ENCODE measurements at regions not wholly inside any gene's neighbourhood (a gene's known extent, or its start where the extent isn't known, plus 50 kb on each side); places are given as distances from the start of the nearest gene placed in this dataset.

DNA sequence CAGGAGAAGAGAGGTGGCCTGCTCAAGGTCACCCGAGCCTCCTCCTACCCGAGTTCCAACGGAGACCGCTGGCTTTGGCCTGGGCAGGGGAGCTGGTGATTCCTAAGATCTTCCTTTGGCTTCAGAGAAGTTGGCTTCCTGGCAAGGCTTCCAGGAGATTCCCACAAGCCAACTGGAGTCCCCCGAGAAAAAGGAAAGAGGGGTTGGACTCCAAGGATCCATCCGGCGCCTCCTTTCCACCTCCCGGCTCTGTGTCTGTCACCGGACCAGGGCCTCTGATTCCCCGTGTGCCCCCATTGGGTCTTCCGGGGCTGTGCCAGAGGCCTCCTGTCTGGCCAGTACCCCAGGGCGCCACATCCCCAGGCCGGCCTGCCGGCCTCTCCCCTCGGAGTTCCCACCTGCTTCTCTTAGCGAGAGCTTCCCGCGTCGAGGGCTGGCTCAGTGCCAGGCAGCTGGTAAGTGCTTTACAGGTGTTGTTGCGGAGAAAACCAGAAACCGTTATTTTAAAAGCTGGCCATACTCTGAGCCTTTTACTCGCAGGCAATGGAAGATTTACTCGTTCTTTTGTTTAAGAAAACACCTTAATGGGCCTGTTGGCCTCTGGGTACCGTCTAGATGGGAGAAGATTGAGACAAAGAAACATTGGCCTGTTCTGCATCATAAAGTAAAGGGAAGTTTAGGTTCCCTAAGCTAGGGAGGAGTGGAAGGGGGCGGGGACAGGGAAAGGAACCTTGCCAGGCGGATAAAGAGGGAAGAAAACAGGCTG is 258.4 kb upstream of the SDK2 start:
- H3K4me1 ChIP-seq: peaks cover 0 to 15% (median 4%) of the 10 kb centered on the region in 4 donors
- peaks cover 0 to 7% (median 0%) of the 10 kb centered on the region in 4 donors for H3K9me3 ChIP-seq
- H3K36me3 ChIP-seq: no peaks in the 10 kb centered on the region
- H3K4me3 ChIP-seq: peak overlapping the region in 2 of 4 donors; percentile 8 to 41
- 42 to 45% methylated on average over 26 of the region's 26 CpGs for whole genome bisulfite sequencing, 2 donors
- H3K27ac ChIP-seq: no peak overlapping the region
- peaks cover 0 to 48% of the 10 kb centered on the region in 2 donors for H3K27me3 ChIP-seq
- TF ChIP-seq, protein P1, sequence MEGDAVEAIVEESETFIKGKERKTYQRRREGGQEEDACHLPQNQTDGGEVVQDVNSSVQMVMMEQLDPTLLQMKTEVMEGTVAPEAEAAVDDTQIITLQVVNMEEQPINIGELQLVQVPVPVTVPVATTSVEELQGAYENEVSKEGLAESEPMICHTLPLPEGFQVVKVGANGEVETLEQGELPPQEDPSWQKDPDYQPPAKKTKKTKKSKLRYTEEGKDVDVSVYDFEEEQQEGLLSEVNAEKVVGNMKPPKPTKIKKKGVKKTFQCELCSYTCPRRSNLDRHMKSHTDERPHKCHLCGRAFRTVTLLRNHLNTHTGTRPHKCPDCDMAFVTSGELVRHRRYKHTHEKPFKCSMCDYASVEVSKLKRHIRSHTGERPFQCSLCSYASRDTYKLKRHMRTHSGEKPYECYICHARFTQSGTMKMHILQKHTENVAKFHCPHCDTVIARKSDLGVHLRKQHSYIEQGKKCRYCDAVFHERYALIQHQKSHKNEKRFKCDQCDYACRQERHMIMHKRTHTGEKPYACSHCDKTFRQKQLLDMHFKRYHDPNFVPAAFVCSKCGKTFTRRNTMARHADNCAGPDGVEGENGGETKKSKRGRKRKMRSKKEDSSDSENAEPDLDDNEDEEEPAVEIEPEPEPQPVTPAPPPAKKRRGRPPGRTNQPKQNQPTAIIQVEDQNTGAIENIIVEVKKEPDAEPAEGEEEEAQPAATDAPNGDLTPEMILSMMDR (IDR thresholded peaks at IDR 0.05): no peak
- no peak for TF ChIP-seq POLR2A (IDR thresholded peaks at IDR 0.05)
- TF ChIP-seq EP300 (IDR thresholded peaks at IDR 0.05): no peak
- no peak for DNase-seq (ENCODE audit: low spot score in 2 of 2)

DNA sequence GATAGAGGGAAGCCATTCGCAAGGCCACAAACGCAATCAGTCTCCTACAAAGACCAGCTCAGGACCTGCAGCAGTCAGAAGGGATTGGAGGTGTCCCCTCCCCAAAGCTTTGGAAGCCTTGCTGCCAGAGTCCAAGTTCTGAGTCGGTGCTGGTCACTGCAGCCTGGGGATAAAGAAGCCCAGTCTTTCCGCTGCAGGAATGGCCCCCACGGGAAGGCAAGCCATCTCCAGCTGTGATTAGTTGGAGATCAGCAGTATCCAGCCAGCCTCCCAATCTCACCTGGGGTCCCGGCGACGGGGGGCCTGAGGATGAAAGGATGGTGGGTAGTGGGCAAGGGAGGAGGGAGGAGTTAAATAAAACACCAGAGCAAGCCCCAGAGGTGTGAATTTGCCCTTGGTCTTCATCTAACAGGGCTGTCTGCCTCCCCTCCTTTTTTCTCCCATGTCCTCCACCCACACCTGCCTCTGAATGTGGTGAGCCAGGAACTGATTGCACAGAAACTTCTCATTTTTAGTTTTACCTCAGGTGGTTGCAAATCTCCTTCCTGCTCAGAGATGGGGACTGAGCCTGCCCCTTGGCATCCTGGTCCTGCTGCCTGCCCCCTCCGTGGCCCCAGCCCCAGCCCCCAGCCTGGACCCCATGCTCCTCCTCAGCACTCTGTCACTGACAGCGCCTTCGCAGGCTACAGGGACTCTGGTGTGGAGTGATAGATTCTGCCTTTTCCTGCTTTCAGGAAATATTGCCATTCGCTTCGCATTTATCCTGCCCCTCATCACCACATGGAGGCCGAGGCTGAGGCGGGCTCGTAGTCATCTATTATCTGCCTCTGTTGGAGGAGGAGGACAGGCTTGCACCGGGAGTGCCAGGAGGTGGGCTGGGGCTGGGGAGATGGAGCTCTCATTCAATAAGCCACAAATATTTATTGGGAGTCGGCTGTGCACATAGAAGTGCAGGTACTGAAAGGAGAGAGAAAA is 262.9 kb upstream of the SDK2 start:
- H3K27me3 ChIP-seq: peaks cover 0 to 30% of the 10 kb centered on the region in 2 donors
- DNase-seq (ENCODE audit: low spot score in 2 of 2): no peak

DNA sequence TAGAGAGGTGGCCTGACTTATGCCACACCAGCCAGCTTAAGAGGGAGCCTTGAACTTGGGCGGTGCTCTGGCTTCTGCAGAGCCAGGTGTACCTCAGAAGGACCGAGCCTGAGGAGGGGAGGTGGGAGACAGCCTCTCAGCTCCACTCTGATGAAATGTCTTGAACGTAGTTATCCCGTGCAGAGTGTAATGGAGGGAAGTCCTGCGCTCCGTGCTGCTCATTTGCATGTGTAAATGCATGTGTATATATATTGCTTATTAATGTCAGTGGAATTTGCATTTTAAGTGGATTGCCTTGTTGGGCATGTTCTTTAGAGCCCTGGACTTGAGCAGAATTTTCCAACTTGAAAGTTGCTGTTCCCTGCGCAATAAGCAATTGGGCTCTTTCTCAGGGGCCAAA is 264.9 kb upstream of the SDK2 start:
- Histone ChIP-seq H3K4me3 (no peak overlapping the region), H3K36me3 (no peaks in the 10 kb centered on the region), H3K4me1 (no peaks in the 10 kb centered on the region), H3K27me3 (peaks cover 0 to 16% of the 10 kb centered on the region in 2 donors), H3K9me3 (peaks cover 0 to 8% (median 0%) of the 10 kb centered on the region in 4 donors), H3K27ac (no peak overlapping the region)
- TF ChIP-seq, protein P1 (IDR thresholded peaks at IDR 0.05): no peak
- no peak for TF ChIP-seq EP300 (IDR thresholded peaks at IDR 0.05)
- TF ChIP-seq POLR2A (IDR thresholded peaks at IDR 0.05): no peak
- no peak for DNase-seq (ENCODE audit: low spot score in 2 of 2)
- WGBS, 2 donors: 83 to 86% methylated on average over 7 of the region's 7 CpGs

More for the DNA sequence above, 262.9 kb upstream of the SDK2 start:
- Histone ChIP-seq H3K27ac (no peak overlapping the region), H3K36me3 (no peaks in the 10 kb centered on the region), H3K4me1 (peaks cover 0 to 7% (median 3%) of the 10 kb centered on the region in 4 donors), H3K9me3 (peaks cover 0 to 7% (median 0%) of the 10 kb centered on the region in 4 donors), H3K4me3 (no peak overlapping the region)
- WGBS, 2 donors: 60 to 62% methylated on average over 18 of the region's 18 CpGs
- TF ChIP-seq POLR2A (IDR thresholded peaks at IDR 0.05): no peak
- TF ChIP-seq, protein P1 (IDR thresholded peaks at IDR 0.05): no peak
- no peak for TF ChIP-seq EP300 (IDR thresholded peaks at IDR 0.05)

DNA sequence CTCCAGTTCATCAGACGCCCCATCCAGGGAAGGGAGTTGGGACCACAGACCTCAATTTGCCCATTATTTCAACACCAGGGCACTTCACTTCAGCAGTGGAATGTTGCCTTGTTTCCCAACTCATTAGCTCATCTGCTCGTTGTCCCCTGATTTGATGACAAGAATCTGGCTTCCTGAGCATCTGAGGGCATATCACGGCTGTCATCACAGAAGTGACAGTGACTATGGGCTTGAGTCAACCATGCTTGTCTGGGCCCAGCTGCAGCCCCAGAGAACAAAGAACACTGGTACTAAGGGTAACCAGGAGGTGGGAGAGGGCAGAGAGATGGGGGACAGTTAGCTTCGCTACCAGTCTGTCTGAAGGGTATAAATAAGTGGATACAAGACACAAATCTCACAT is 266.0 kb upstream of the SDK2 start:
- 71 to 82% methylated on average over 4 of the region's 4 CpGs for WGBS, 2 donors
- no peak overlapping the region for H3K4me3 ChIP-seq
- no peaks in the 10 kb centered on the region for H3K4me1 ChIP-seq
- peaks cover 0 to 18% (median 2%) of the 10 kb centered on the region in 4 donors for H3K9me3 ChIP-seq
- H3K36me3 ChIP-seq: no peaks in the 10 kb centered on the region
- DNase-seq (ENCODE audit: low spot score in 2 of 2): no peak
- no peak overlapping the region for H3K27ac ChIP-seq
- H3K27me3 ChIP-seq: peaks cover 0 to 15% of the 10 kb centered on the region in 2 donors
- TF ChIP-seq EP300 (IDR thresholded peaks at IDR 0.05) (no peak), POLR2A (IDR thresholded peaks at IDR 0.05) (no peak)
- TF ChIP-seq, protein P1 (IDR thresholded peaks at IDR 0.05): no peak

All from tibial nerve (tissue), 4 donors.